ENCODE measurements at regions not wholly inside any gene's neighbourhood (a gene's known extent, or its start where the extent isn't known, plus 50 kb on each side); places are given as distances from the start of the nearest gene placed in this dataset.

DNA sequence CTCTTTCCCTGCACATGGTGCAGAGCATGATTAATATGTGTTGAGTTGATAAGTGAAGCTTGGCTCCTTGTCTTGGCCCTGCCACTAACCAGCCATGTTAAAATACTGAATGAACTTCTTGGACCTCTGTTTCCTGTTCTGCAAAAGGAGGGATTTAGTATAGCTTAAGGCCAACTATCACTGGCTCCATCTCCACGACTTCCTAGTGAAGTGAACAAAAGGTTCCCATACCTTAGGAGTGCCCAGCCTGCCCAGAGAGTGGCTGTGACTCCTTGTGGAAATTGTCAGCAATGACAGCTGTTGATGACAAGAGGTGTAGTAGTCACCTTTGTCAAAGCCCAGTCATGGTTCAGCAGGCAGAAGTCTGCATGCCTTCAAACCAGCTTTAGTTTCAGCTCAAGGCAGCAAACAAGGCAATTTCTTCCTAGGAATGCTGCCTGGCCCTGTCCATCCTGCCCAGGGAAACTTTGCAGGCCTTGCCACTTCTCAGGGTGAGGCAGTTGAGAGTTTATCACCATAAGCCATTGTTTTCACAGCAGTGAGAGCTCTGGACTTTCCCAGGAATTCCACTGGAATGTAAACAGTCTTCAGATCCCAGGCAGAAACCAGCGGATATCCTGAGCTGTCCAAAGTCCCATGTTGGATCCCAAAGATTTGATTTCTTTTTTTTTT lies 169.7 kb upstream of the TNFAIP3 start:
- no peak for DNase-seq (ENCODE audit: low spot score)
- Histone ChIP-seq H3K9me3 (ENCODE audit: control insufficient read depth in 4 of 4, low read length in 3 of 4) (no peaks in the 10 kb centered on the region), H3K27me3 (ENCODE audit: control insufficient read depth in 4 of 4, insufficient read depth in 4 of 4, low read length in 3 of 4) (no peaks in the 10 kb centered on the region), H3K36me3 (ENCODE audit: control insufficient read depth in 4 of 4, insufficient read depth in 3 of 4, low read depth in 1 of 4, low read length in 3 of 4) (no peaks in the 10 kb centered on the region), H3K4me3 (ENCODE audit: low read depth in 1 of 3, low read length in 3 of 3) (no peak overlapping the region), H3K9ac (ENCODE audit: low read depth in 1 of 2, low read length in 2 of 2) (no peak overlapping the region), H3K27ac (ENCODE audit: low read depth in 1 of 2, low read length in 2 of 2) (no peak overlapping the region), H3K4me1 (ENCODE audit: control insufficient read depth in 4 of 4, insufficient read depth in 4 of 4, low read length in 3 of 4) (no peaks in the 10 kb centered on the region)
- TF ChIP-seq NR2F2 (IDR thresholded peaks at IDR 0.05) (peak; percentile 18), YY1 (IDR thresholded peaks at IDR 0.05) (no peak), HNF4G (IDR thresholded peaks at IDR 0.05) (no peak)
- WGBS = 46% methylated on average over 2 of the region's 2 CpGs

DNA sequence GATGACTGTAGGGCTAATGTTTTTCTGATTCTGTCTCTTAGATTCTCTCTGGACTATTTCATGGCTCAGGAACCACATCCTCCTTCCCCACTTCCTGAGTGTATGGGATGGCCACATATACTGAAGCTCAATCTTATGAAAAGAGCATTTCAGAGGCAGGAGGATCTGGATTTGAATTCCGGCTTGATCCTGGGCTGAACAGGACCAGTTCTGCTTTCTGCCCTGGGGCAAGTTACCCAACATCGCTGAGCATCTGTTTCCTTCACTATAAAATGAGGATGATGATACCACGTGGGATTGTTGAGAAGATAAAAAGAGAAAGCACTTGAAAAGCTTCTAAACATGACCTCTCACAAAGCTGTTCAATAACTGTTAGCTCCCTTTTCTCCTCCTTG lies 168.4 kb upstream of the TNFAIP3 start:
- WGBS = 69% methylated on average over 3 of the region's 3 CpGs

More for the DNA sequence above, 168.4 kb upstream of the TNFAIP3 start:
- Histone ChIP-seq H3K36me3 (ENCODE audit: control insufficient read depth in 4 of 4, insufficient read depth in 3 of 4, low read depth in 1 of 4, low read length in 3 of 4) (no peaks in the 10 kb centered on the region), H3K4me1 (ENCODE audit: control insufficient read depth in 4 of 4, insufficient read depth in 4 of 4, low read length in 3 of 4) (no peaks in the 10 kb centered on the region), H3K4me3 (ENCODE audit: low read depth in 1 of 3, low read length in 3 of 3) (no peak overlapping the region), H3K27me3 (ENCODE audit: control insufficient read depth in 4 of 4, insufficient read depth in 4 of 4, low read length in 3 of 4) (no peaks in the 10 kb centered on the region), H3K27ac (ENCODE audit: low read depth in 1 of 2, low read length in 2 of 2) (no peak overlapping the region), H3K9ac (ENCODE audit: low read depth in 1 of 2, low read length in 2 of 2) (no peak overlapping the region), H3K9me3 (ENCODE audit: control insufficient read depth in 4 of 4, low read length in 3 of 4) (no peaks in the 10 kb centered on the region)
- no peak for DNase-seq (ENCODE audit: low spot score)
- TF ChIP-seq, protein P1, sequence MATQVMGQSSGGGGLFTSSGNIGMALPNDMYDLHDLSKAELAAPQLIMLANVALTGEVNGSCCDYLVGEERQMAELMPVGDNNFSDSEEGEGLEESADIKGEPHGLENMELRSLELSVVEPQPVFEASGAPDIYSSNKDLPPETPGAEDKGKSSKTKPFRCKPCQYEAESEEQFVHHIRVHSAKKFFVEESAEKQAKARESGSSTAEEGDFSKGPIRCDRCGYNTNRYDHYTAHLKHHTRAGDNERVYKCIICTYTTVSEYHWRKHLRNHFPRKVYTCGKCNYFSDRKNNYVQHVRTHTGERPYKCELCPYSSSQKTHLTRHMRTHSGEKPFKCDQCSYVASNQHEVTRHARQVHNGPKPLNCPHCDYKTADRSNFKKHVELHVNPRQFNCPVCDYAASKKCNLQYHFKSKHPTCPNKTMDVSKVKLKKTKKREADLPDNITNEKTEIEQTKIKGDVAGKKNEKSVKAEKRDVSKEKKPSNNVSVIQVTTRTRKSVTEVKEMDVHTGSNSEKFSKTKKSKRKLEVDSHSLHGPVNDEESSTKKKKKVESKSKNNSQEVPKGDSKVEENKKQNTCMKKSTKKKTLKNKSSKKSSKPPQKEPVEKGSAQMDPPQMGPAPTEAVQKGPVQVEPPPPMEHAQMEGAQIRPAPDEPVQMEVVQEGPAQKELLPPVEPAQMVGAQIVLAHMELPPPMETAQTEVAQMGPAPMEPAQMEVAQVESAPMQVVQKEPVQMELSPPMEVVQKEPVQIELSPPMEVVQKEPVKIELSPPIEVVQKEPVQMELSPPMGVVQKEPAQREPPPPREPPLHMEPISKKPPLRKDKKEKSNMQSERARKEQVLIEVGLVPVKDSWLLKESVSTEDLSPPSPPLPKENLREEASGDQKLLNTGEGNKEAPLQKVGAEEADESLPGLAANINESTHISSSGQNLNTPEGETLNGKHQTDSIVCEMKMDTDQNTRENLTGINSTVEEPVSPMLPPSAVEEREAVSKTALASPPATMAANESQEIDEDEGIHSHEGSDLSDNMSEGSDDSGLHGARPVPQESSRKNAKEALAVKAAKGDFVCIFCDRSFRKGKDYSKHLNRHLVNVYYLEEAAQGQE (IDR thresholded peaks at IDR 0.05) = no peak
- TF ChIP-seq, protein P2, sequence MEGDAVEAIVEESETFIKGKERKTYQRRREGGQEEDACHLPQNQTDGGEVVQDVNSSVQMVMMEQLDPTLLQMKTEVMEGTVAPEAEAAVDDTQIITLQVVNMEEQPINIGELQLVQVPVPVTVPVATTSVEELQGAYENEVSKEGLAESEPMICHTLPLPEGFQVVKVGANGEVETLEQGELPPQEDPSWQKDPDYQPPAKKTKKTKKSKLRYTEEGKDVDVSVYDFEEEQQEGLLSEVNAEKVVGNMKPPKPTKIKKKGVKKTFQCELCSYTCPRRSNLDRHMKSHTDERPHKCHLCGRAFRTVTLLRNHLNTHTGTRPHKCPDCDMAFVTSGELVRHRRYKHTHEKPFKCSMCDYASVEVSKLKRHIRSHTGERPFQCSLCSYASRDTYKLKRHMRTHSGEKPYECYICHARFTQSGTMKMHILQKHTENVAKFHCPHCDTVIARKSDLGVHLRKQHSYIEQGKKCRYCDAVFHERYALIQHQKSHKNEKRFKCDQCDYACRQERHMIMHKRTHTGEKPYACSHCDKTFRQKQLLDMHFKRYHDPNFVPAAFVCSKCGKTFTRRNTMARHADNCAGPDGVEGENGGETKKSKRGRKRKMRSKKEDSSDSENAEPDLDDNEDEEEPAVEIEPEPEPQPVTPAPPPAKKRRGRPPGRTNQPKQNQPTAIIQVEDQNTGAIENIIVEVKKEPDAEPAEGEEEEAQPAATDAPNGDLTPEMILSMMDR (IDR thresholded peaks at IDR 0.05; ENCODE audit: low read depth, low read length, missing input control) = no peak
- TF ChIP-seq EGR1 (IDR thresholded peaks at IDR 0.05; ENCODE audit: low read depth in 2 of 2) = no peak
- TF ChIP-seq GABPA (IDR thresholded peaks at IDR 0.05 in 1 of 2, conservative IDR thresholded peaks at IDR 0.05 in 1 of 2) = no peak
- TF ChIP-seq, protein P3, sequence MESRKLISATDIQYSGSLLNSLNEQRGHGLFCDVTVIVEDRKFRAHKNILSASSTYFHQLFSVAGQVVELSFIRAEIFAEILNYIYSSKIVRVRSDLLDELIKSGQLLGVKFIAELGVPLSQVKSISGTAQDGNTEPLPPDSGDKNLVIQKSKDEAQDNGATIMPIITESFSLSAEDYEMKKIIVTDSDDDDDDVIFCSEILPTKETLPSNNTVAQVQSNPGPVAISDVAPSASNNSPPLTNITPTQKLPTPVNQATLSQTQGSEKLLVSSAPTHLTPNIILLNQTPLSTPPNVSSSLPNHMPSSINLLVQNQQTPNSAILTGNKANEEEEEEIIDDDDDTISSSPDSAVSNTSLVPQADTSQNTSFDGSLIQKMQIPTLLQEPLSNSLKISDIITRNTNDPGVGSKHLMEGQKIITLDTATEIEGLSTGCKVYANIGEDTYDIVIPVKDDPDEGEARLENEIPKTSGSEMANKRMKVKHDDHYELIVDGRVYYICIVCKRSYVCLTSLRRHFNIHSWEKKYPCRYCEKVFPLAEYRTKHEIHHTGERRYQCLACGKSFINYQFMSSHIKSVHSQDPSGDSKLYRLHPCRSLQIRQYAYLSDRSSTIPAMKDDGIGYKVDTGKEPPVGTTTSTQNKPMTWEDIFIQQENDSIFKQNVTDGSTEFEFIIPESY (IDR thresholded peaks at IDR 0.05) = no peak
- TF ChIP-seq, protein P4, sequence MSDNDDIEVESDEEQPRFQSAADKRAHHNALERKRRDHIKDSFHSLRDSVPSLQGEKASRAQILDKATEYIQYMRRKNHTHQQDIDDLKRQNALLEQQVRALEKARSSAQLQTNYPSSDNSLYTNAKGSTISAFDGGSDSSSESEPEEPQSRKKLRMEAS (IDR thresholded peaks at IDR 0.05) = no peak
- no peak for TF ChIP-seq FOXA1 (IDR thresholded peaks at IDR 0.05)
- TF ChIP-seq NR2F2 (IDR thresholded peaks at IDR 0.05) = no peak
- no peak for TF ChIP-seq FOXA2 (IDR thresholded peaks at IDR 0.05)
- no peak for TF ChIP-seq YY1 (IDR thresholded peaks at IDR 0.05)
- no peak for TF ChIP-seq HNF4G (IDR thresholded peaks at IDR 0.05)
- TF ChIP-seq HNF4A (conservative IDR thresholded peaks at IDR 0.05) = no peak
